Mammary epithelial cell (primary cell): ENCODE measurements at regions not wholly inside any gene's neighbourhood (a gene's known extent, or its start where the extent isn't known, plus 50 kb on each side); places are given as distances from the start of the nearest gene placed in this dataset.

Source experiments
- EZH2 ChIP-seq: IDR thresholded peaks from 2 replicates; pipeline ENCODE4 v1.6.1; 2012; ENCODE audit warnings: low read length, inconsistent platforms, borderline replicate concordance
- TF ChIP-seq, protein P1 (sequence below), 2 donors: IDR thresholded peaks in 1 of 2; conservative IDR thresholded peaks in 1 of 2; 2 replicates each; pipeline ENCODE4 v1.5.1; 2011 to 2012; ENCODE audit warnings: inconsistent platforms in 2 of 2, low read length in 2 of 2, mild to moderate bottlenecking in 2 of 2, control low read depth in 1 of 2, low read depth in 1 of 2; ENCODE audit not compliant: insufficient read depth in 1 of 2; ENCODE audit errors: extremely low read depth in 1 of 2

GRCh38 chr1:18555036-18555435 is 74.3 kb downstream of the KLHDC7A start:
- TF ChIP-seq, protein P1, sequence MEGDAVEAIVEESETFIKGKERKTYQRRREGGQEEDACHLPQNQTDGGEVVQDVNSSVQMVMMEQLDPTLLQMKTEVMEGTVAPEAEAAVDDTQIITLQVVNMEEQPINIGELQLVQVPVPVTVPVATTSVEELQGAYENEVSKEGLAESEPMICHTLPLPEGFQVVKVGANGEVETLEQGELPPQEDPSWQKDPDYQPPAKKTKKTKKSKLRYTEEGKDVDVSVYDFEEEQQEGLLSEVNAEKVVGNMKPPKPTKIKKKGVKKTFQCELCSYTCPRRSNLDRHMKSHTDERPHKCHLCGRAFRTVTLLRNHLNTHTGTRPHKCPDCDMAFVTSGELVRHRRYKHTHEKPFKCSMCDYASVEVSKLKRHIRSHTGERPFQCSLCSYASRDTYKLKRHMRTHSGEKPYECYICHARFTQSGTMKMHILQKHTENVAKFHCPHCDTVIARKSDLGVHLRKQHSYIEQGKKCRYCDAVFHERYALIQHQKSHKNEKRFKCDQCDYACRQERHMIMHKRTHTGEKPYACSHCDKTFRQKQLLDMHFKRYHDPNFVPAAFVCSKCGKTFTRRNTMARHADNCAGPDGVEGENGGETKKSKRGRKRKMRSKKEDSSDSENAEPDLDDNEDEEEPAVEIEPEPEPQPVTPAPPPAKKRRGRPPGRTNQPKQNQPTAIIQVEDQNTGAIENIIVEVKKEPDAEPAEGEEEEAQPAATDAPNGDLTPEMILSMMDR (conservative IDR thresholded peaks at IDR 0.05 in 1 of 2, IDR thresholded peaks at IDR 0.05 in 1 of 2; ENCODE audit: extremely low read depth in 1 of 2, insufficient read depth in 1 of 2, low read depth in 1 of 2, low read length in 2 of 2): no peak
- no peak for TF ChIP-seq EZH2
